IPS-20b (cell line): ENCODE measurements at regions not wholly inside any gene's neighbourhood (a gene's known extent, or its start where the extent isn't known, plus 50 kb on each side); places are given as distances from the start of the nearest gene placed in this dataset.

Source experiments
- H3K27ac ChIP-seq: one replicate; pipeline ENCODE4 v1.5.1; 2013; ENCODE audit warnings: low read length
- H3K27me3 ChIP-seq: 2 replicates; pipeline ENCODE4 v1.6.1; 2013; ENCODE audit warnings: mild to moderate bottlenecking, low read length, inconsistent platforms; ENCODE audit not compliant: insufficient read depth
- H3K36me3 ChIP-seq: 2 replicates; pipeline ENCODE4 v1.6.1; 2013; ENCODE audit warnings: low read depth, mild to moderate bottlenecking, inconsistent platforms, low read length, moderate library complexity; ENCODE audit not compliant: insufficient read depth
- H3K4me1 ChIP-seq: 2 replicates; pipeline ENCODE4 v1.6.1; 2013; ENCODE audit warnings: mild to moderate bottlenecking, control low read depth, inconsistent platforms, low read length, moderate library complexity; ENCODE audit not compliant: insufficient read depth
- H3K4me3 ChIP-seq: 2 replicates; pipeline ENCODE4 v1.5.1; 2013; ENCODE audit warnings: mild to moderate bottlenecking, low read length, inconsistent platforms
- H3K9ac ChIP-seq: 2 replicates; pipeline ENCODE4 v1.6.1; 2013; ENCODE audit warnings: low read depth, mild to moderate bottlenecking, inconsistent platforms, low read length, moderate library complexity
- H3K9me3 ChIP-seq: 2 replicates; pipeline ENCODE4 v1.6.1; 2013; ENCODE audit warnings: mild to moderate bottlenecking, low read depth, low read length, inconsistent platforms; ENCODE audit not compliant: insufficient read depth

DNA sequence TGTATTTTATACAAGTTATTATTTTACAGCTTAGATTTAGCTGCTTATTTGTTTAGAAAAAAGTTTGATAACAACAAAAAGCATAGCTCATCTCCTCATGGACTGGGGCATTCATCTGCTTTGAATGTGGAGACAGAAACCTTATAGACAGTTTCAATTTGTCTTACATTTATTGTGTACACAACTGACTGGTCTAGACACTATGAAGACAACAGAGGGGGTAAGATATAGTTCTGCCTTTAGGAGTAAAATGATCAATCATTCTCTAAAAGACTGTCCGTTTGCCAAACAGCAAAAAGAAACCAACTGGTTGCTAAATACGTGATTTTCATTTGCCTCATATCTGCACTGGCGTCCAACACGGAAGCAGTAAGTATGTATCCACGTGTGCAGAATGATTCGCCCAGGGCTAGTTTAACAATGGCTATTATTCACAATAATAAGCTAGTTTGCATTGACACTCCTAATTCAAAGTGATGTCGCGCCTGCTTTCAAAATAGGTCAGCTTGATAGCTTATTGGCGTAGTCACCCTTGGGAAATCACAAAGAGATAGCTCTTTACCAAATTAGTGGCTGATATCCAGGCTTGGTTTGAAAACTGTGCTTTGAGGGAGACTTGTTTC lies 153.6 kb downstream of the BMP2 start:
- no peaks in the 10 kb centered on the region for H3K36me3 ChIP-seq
- H3K4me1 ChIP-seq = peaks cover 5% of the 10 kb centered on the region; the same call in 1 of the 2 replicates
- no peak overlapping the region for H3K4me3 ChIP-seq
- H3K9me3 ChIP-seq = no peaks in the 10 kb centered on the region
- no peak overlapping the region for H3K9ac ChIP-seq
- no peaks in the 10 kb centered on the region for H3K27me3 ChIP-seq
- no peak overlapping the region for H3K27ac ChIP-seq

DNA sequence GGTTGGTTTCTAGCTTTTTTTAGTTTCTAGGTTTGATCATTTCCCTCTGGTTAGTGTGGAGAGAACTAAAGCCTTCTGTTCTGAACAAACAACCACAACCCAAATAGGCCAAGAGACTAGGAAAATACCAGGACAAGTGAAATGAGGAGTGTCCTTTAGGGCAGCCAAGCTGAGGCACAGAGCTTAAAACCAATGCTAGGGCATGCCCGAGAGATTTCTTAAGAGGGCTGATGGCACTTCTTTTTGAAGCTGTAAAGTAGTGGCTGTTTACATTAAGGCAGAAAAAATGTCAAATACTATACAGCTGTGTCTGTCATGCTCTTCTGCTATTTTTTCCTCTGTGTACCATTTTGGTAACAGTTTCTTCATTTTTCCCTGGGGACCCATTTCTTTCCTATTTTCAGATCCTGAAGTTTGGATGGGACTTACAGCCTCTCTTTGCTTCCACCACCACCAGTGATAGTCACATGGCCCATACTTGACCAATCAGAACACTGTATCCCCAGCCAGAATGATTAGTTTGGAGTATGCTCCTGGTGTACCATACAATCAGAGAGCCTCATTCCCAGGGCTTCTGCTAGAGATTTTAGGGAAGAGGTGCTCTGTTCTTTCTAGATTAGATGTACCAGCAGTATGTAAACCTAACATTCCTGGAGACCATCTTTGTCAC lies 154.4 kb downstream of the BMP2 start:
- H3K36me3 ChIP-seq = no peaks in the 10 kb centered on the region
- peaks cover 5% of the 10 kb centered on the region; the same call in 1 of the 2 replicates for H3K4me1 ChIP-seq
- no peak overlapping the region for H3K4me3 ChIP-seq
- no peak overlapping the region for H3K27ac ChIP-seq
- H3K9ac ChIP-seq = no peak overlapping the region
- H3K9me3 ChIP-seq = no peaks in the 10 kb centered on the region
- H3K27me3 ChIP-seq = no peaks in the 10 kb centered on the region

DNA sequence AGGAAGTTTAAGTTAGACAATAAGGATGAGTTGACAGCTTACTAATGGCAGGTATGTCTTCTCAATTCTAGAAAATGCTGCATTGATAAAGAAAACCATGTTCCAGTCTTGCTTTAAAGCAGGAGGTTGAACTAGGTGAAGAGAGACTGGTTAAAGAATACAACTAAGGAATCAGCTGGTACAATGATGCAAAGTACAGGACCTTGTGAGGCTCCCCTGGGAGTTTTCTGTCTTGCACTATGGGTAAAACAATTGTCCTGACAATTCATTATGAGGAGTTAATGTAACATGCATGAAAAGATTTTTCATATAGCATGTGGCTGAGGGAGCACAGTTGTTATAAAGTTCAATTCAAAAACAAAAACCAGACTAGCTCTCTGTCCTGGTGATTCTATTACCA lies 157.2 kb downstream of the BMP2 start:
- Histone ChIP-seq H3K9ac (no peak overlapping the region), H3K9me3 (no peaks in the 10 kb centered on the region), H3K36me3 (no peaks in the 10 kb centered on the region), H3K27ac (no peak overlapping the region), H3K4me1 (no peaks in the 10 kb centered on the region), H3K27me3 (no peaks in the 10 kb centered on the region), H3K4me3 (no peak overlapping the region)

DNA sequence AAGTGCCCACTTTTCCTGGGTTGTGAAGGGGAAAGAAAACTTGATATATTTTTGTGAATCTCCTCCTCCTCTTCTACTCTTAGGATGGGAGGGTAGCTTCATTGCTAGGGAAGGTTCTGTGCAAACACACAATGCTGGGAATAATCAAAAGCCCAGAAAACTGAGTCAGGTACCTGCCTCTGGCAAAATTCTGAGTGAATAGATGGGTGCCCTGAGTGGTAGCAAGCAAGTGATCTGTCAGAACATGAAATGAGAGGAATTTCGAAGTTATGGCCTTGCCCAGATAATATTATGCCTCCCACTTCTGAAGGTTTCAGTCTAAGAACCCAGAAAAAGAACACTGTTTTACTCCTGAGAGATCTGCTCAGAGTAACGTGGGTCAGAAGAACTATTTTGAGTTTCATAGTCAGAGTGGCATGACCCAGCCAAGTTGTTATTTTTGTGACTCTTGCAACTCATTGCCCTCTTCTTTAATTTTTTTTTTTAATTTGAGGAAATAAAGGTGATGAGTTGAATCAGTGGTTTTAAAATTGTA lies 158.3 kb downstream of the BMP2 start:
- H3K27ac ChIP-seq = no peak overlapping the region

DNA sequence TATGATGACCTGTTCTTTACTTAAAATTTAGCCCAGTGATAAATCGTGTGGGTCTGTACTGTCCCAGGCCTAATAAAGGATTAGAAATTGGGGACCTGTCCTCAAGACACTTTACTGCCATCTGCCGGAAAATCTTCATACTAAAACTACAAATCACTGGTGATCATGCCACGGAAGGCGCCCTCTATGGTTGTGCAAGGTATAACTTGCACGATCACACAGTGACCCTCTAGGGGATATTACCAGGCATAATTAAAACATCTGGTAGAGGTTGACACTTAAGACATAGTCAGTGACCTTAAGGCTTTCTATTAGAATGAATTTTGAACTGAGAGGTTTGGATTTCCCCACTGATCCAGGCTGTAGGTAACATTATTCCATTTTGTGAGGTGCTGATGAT lies 172.6 kb downstream of the BMP2 start:
- no peak overlapping the region for H3K9ac ChIP-seq
- H3K36me3 ChIP-seq = no peaks in the 10 kb centered on the region
- H3K27me3 ChIP-seq = no peaks in the 10 kb centered on the region
- no peak overlapping the region for H3K4me3 ChIP-seq
- no peak overlapping the region for H3K27ac ChIP-seq
- H3K9me3 ChIP-seq = no peaks in the 10 kb centered on the region
- H3K4me1 ChIP-seq = no peaks in the 10 kb centered on the region

More for the DNA sequence above, 158.3 kb downstream of the BMP2 start:
- Histone ChIP-seq H3K36me3 (no peaks in the 10 kb centered on the region), H3K9ac (no peak overlapping the region), H3K4me3 (no peak overlapping the region), H3K4me1 (no peaks in the 10 kb centered on the region), H3K9me3 (no peaks in the 10 kb centered on the region), H3K27me3 (no peaks in the 10 kb centered on the region)

DNA sequence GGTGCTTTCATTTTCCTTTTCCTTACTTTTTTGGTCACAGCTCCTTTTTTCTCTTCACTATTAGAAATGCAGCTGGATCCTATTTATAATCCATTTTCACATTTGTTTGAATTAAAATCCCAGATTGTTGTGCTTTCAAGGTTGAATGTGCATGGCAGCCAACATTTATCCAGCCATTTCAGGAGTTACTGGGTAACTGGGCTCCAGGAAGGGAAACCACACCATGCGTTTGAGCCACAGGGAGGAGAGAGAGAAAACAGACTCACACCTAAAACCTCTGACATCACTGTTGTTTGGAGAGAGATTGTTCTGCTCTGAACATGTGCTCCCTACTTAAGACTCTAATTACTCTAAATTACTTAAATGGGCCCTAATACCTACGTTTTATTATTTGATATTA lies 173.4 kb downstream of the BMP2 start:
- Histone ChIP-seq H3K27me3 (no peaks in the 10 kb centered on the region), H3K9me3 (no peaks in the 10 kb centered on the region), H3K36me3 (no peaks in the 10 kb centered on the region), H3K4me3 (no peak overlapping the region), H3K27ac (no peak overlapping the region), H3K9ac (no peak overlapping the region), H3K4me1 (no peaks in the 10 kb centered on the region)

DNA sequence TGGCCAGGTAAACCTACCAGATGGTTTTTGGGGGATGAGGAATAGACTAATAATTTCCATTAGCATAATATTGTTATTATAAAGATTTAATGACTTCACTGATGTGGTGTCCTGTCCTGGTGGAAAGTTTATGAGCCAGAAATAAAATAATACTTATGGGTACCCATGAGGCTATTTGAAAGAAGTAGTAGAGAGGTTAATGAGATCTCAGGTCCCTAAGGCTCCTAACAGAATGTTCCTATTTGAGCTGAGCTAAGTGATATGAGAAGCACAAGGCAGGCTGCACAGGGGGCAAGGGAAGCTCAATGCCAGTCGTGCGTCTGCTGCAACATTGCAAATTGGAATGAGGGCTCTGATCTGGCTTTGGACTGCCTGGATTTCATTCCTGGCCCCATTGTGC lies 174.1 kb downstream of the BMP2 start:
- no peaks in the 10 kb centered on the region for H3K4me1 ChIP-seq
- H3K9ac ChIP-seq = no peak overlapping the region
- no peaks in the 10 kb centered on the region for H3K27me3 ChIP-seq
- H3K9me3 ChIP-seq = no peaks in the 10 kb centered on the region
- H3K27ac ChIP-seq = no peak overlapping the region
- no peak overlapping the region for H3K4me3 ChIP-seq
- H3K36me3 ChIP-seq = no peaks in the 10 kb centered on the region

DNA sequence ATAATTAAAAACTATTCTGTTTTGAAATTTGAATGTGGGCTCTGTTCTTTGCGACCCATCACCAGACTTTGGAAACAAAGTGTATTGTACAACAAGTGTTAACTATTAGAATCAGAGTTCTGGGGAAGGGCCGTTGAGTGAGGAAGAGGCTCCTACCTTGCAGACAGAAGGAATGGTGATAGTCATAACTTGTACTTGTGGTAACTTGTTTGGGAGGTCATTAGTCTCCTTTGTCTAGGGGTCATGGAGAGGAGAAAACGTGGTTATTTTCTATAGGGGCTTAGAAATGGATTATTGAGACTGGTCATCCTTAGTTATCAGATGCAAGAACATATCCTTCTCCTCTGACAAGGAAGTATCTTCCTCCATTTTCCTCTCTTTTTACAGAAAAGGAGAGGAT lies 174.8 kb downstream of the BMP2 start:
- Histone ChIP-seq H3K4me1 (no peaks in the 10 kb centered on the region), H3K27me3 (no peaks in the 10 kb centered on the region), H3K4me3 (no peak overlapping the region)

DNA sequence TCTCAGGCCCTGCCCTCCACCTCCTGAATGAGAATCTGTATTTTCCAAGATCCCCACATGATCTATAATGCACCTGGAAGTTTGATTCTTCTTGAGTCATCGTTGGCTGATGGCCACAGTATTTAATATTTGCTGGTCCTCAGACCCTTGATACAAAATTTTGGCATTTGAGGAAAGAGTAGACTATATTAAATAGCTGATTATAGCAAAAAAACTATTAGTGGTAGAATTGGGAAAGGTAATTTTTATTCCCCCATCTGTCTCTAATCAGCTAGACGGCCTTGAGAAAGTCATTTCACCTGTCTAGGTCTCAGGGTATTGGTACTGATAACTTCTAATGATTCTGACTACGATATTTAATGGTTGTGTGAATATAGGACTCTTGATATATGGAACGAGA lies 176.8 kb downstream of the BMP2 start:
- no peaks in the 10 kb centered on the region for H3K27me3 ChIP-seq
- H3K36me3 ChIP-seq = no peaks in the 10 kb centered on the region
- H3K4me1 ChIP-seq = no peaks in the 10 kb centered on the region
- H3K4me3 ChIP-seq = no peak overlapping the region
- H3K27ac ChIP-seq = no peak overlapping the region
- no peak overlapping the region for H3K9ac ChIP-seq
- no peaks in the 10 kb centered on the region for H3K9me3 ChIP-seq

More for the DNA sequence above, 174.8 kb downstream of the BMP2 start:
- Histone ChIP-seq H3K9me3 (no peaks in the 10 kb centered on the region), H3K27ac (no peak overlapping the region), H3K36me3 (no peaks in the 10 kb centered on the region), H3K9ac (no peak overlapping the region)

DNA sequence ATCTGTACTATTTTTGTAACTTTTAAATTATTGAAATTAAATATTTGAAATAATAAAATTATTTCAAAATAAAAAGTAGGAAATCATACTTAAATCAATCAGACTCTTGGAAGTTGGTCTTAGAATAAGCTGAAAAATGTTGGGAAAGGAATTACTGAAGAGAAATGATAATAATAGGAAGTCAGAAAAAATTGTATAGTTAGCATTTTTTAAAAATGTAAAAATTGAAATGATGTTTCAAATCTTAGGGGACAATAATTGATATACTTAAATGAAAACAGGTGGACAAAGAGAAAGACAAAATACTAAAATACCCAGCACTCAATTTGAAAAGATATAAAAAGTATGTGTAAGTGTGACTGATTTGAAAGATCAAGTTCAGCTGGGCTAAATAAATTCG lies 186.1 kb downstream of the BMP2 start:
- Histone ChIP-seq H3K27me3 (no peaks in the 10 kb centered on the region), H3K36me3 (no peaks in the 10 kb centered on the region), H3K9me3 (peaks cover 4% of the 10 kb centered on the region; the same call in 1 of the 2 replicates), H3K4me3 (no peak overlapping the region), H3K9ac (no peak overlapping the region), H3K27ac (no peak overlapping the region), H3K4me1 (no peaks in the 10 kb centered on the region)

DNA sequence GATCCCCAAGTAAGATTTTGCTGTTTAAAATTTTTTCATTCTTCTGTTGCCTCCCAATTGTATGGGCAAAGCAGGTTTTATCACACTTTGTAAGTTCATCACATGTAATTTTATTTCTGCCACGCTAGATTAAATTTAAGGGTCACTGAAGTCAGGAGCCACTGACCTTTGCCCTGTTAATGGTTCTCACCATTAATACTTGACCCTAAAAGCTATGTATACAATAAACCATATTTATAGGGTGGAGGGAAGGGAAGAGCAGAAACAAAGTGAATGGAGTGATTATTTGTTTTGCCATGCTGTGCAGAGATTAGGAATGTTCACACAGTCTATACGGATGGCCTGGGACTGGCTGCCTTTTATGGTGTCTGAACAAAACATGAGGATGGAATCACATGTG lies 186.7 kb downstream of the BMP2 start:
- Histone ChIP-seq H3K9ac (no peak overlapping the region), H3K27me3 (no peaks in the 10 kb centered on the region), H3K9me3 (peaks cover 4% of the 10 kb centered on the region; the same call in 1 of the 2 replicates), H3K27ac (no peak overlapping the region), H3K36me3 (no peaks in the 10 kb centered on the region), H3K4me1 (no peaks in the 10 kb centered on the region), H3K4me3 (no peak overlapping the region)

DNA sequence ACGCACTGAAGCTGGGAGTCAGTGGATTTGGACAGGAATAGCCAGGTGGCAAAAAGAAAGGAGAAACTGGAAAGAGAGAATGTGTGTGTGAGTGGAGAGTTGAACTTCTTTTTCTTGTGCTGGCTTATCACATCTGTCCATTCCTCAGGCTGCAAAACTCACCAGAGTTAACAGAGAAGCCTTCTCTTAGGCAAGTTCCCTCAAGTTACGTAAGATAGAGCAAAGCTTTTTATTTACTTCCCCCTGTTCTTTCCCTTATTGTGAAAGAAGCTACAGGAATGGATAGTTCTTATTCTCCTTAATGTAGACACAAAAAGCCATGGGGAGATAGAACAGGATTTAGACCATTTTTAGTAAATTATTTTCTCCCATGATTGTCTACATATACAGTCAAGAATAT lies 188.6 kb downstream of the BMP2 start:
- Histone ChIP-seq H3K36me3 (no peaks in the 10 kb centered on the region), H3K27ac (no peak overlapping the region), H3K9ac (no peak overlapping the region), H3K9me3 (peaks cover 4% of the 10 kb centered on the region; the same call in 1 of the 2 replicates), H3K4me3 (no peak overlapping the region), H3K4me1 (no peaks in the 10 kb centered on the region), H3K27me3 (no peaks in the 10 kb centered on the region)
